RWPE2 (cell line): ENCODE measurements at regions not wholly inside any gene's neighbourhood (a gene's known extent, or its start where the extent isn't known, plus 50 kb on each side); places are given as distances from the start of the nearest gene placed in this dataset.
A peak's percentile ranks its signal among the peaks of the same experiment; 100 is the strongest.

Experiments
- ATAC-seq: fragments of 200-7000 bp; cut with Tn5 transposase; 3 replicates; pipeline ENCODE4 v1.9.1; 2021; ENCODE audit warnings: low read depth
- DNase-seq: peaks from one replicate; pipeline ENCODE4 v3.0.0-alpha.2; 2020; ENCODE audit warnings: low spot score
- H3K27ac ChIP-seq: fragments of 450-650 bp; 2 replicates; pipeline ENCODE4 v1.5.1; 2017; ENCODE audit warnings: mild to moderate bottlenecking; ENCODE audit not compliant: poor library complexity, severe bottlenecking
- H3K27me3 ChIP-seq: fragments of 250-450 bp; sonication (Bioruptor Pico); 2 replicates; pipeline ENCODE4 v1.5.1; 2021; ENCODE audit warnings: mild to moderate bottlenecking, moderate library complexity; ENCODE audit not compliant: insufficient read depth, poor library complexity, severe bottlenecking
- H3K36me3 ChIP-seq: fragments of 250-450 bp; sonication (Bioruptor Pico); 2 replicates; pipeline ENCODE4 v1.5.1; 2020; ENCODE audit warnings: low read depth, mild to moderate bottlenecking, moderate library complexity
- H3K4me1 ChIP-seq: fragments of 250-450 bp; sonication (Bioruptor Pico); 2 replicates; pipeline ENCODE4 v1.5.1; 2021; ENCODE audit warnings: mild to moderate bottlenecking, moderate library complexity; ENCODE audit not compliant: insufficient read depth, poor library complexity, severe bottlenecking
- H3K4me3 ChIP-seq: fragments of 250-450 bp; sonication (Bioruptor Pico); 2 replicates; pipeline ENCODE4 v1.5.1; 2021; ENCODE audit warnings: mild to moderate bottlenecking, moderate library complexity; ENCODE audit not compliant: severe bottlenecking
- H3K9me3 ChIP-seq: fragments of 250-450 bp; sonication (Bioruptor Pico); 2 replicates; pipeline ENCODE4 v1.5.1; 2021; ENCODE audit warnings: mild to moderate bottlenecking, moderate library complexity; ENCODE audit not compliant: severe bottlenecking
- CTCF ChIP-seq: fragments of 450-650 bp; IDR thresholded peaks from one replicate; pipeline ENCODE4 v1.5.1; 2017; ENCODE audit warnings: mild to moderate bottlenecking, moderate library complexity; ENCODE audit not compliant: poor library complexity, severe bottlenecking

GRCh38 chr6:121607721-121608120 lies 172.3 kb downstream of the GJA1 start:
- no peak overlapping the region for H3K27ac ChIP-seq
- DNase-seq (no peak), ATAC-seq (no peak)
- H3K4me3 ChIP-seq = no peak overlapping the region
- TF ChIP-seq CTCF = no peak
- no peaks in the 10 kb centered on the region for H3K27me3 ChIP-seq
- H3K9me3 ChIP-seq = no peaks in the 10 kb centered on the region
- H3K4me1 ChIP-seq = peaks cover 2% of the 10 kb centered on the region
- H3K36me3 ChIP-seq = no peaks in the 10 kb centered on the region

DNA sequence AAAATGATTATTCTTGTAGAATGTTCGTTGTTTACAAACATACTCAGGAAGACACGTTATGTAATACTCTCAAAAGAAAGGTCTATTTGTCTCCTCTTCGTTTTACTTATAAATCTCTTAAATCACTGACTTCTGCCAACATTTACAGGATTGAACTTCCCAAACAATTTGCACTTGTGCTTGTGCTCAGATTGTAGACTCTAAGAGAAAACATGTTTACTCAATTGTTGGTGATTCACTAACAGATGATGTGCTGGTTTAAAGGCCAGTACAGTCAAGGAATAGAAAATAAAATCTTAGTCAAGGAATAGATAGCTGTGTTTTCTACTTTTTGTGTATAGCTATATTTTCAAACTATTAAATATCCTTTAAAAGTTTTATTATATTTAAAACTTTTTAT lies 172.8 kb downstream of the GJA1 start:
- peaks cover 2% of the 10 kb centered on the region for H3K4me1 ChIP-seq
- TF ChIP-seq CTCF = no peak
- H3K27me3 ChIP-seq = no peaks in the 10 kb centered on the region

DNA sequence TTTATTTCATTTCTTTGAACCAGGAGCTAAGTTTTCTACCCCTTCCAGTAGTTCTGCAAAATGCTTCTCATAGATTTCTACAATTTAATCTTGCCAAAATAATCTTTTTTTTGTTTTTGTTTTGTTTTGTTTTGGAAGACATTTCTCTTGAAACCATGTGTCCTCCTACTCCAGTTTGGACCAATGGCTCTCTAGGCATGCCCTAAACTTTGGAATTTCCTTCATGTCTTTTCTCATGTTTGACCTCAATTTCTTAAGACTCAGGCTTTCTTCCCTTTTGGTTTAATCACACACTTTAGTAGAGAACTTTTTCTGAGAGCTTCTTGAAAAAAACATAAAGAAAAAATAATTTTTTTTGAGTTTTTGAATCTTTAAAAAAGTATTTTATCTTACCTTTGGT lies 173.8 kb downstream of the GJA1 start:
- peaks cover 2% of the 10 kb centered on the region for H3K4me1 ChIP-seq
- H3K27ac ChIP-seq = no peak overlapping the region
- no peaks in the 10 kb centered on the region for H3K9me3 ChIP-seq
- no peaks in the 10 kb centered on the region for H3K36me3 ChIP-seq
- no peaks in the 10 kb centered on the region for H3K27me3 ChIP-seq
- no peak for TF ChIP-seq CTCF
- ATAC-seq = no peak
- DNase-seq = no peak
- H3K4me3 ChIP-seq = no peak overlapping the region

More for the DNA sequence above, 172.8 kb downstream of the GJA1 start:
- Histone ChIP-seq H3K36me3 (no peaks in the 10 kb centered on the region), H3K4me3 (no peak overlapping the region), H3K9me3 (no peaks in the 10 kb centered on the region), H3K27ac (no peak overlapping the region)
- DNase-seq = no peak
- ATAC-seq = no peak

DNA sequence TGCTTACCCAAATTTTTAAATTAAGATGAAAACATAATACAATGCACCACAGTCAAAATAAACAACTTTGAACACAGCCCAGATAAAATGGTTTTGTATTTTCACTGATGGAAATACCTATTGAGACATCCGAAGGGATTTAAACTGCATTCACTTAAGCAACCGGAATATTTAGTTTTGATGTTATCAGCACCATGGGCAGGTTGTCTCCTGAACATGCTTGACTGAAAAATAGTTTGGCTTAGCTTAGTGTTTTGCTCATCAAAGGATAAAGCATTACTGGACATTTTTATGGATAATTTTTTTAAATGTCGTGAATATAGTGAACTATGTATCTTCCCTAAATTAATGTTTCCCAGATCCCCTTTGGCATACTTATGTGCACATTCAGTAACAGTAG lies 177.5 kb downstream of the GJA1 start:
- Histone ChIP-seq H3K36me3 (no peaks in the 10 kb centered on the region), H3K4me1 (no peaks in the 10 kb centered on the region), H3K27ac (no peak overlapping the region), H3K4me3 (no peak overlapping the region), H3K27me3 (no peaks in the 10 kb centered on the region), H3K9me3 (no peaks in the 10 kb centered on the region)
- ATAC-seq (peak; percentile 61; the same call in 2 of the 3 replicates), DNase-seq (no peak)
- TF ChIP-seq CTCF = no peak

GRCh38 chr6:121614115-121614514 lies 178.7 kb downstream of the GJA1 start:
- ATAC-seq (no peak), DNase-seq (no peak)
- Histone ChIP-seq H3K4me3 (no peak overlapping the region), H3K36me3 (no peaks in the 10 kb centered on the region), H3K27me3 (no peaks in the 10 kb centered on the region), H3K9me3 (no peaks in the 10 kb centered on the region), H3K4me1 (no peaks in the 10 kb centered on the region), H3K27ac (no peak overlapping the region)
- TF ChIP-seq CTCF = no peak
